ACC112 (cell line): ENCODE measurements at regions not wholly inside any gene's neighbourhood (a gene's known extent, or its start where the extent isn't known, plus 50 kb on each side); places are given as distances from the start of the nearest gene placed in this dataset.
"Not testable (repeated sequence)": the region's sequence is repeated elsewhere in the genome, so short reads cannot be mapped to it uniquely, and the experiment has no call there.

Experiments
- H2AFZ ChIP-seq: fragments of 200-600 bp; sonication (generic); one replicate; pipeline ENCODE4 v1.6.0; 2017; ENCODE audit warnings: antibody characterized with exemption, low read length; ENCODE audit not compliant: unreplicated experiment
- H3K27ac ChIP-seq: fragments of 200-600 bp; sonication (generic); 2 replicates; pipeline ENCODE4 v1.5.1; 2014; ENCODE audit warnings: low read depth, mild to moderate bottlenecking, antibody characterized with exemption, low read length, moderate library complexity
- H3K27me3 ChIP-seq: fragments of 200-600 bp; sonication (generic); 2 replicates; pipeline ENCODE4 v1.6.1; 2014; ENCODE audit warnings: mild to moderate bottlenecking, antibody characterized with exemption, low read length, moderate library complexity, mixed read lengths; ENCODE audit not compliant: insufficient read depth
- H3K36me3 ChIP-seq: fragments of 200-600 bp; sonication (generic); 2 replicates; pipeline ENCODE4 v1.6.1; 2016; ENCODE audit warnings: mild to moderate bottlenecking, antibody characterized with exemption, low read length, moderate library complexity, mixed read lengths; ENCODE audit not compliant: insufficient read depth
- H3K4me1 ChIP-seq: fragments of 200-600 bp; sonication (generic); one replicate; pipeline ENCODE4 v1.6.1; 2016; ENCODE audit warnings: low read length, mixed read lengths; ENCODE audit not compliant: insufficient read depth, unreplicated experiment, control insufficient read depth
- H3K4me3 ChIP-seq: fragments of 200-600 bp; sonication (generic); 2 replicates; pipeline ENCODE4 v1.5.1; 2014; ENCODE audit warnings: mild to moderate bottlenecking, low read depth, low read length
- H3K79me2 ChIP-seq: fragments of 200-600 bp; sonication (generic); one replicate; pipeline ENCODE4 v1.6.0; 2016; ENCODE audit warnings: low read length; ENCODE audit not compliant: control insufficient read depth, unreplicated experiment, insufficient read depth

- H3K4me1 ChIP-seq, H2AFZ ChIP-seq, H3K79me2 ChIP-seq, H3K4me3 ChIP-seq, H3K36me3 ChIP-seq, H3K27me3 ChIP-seq, H3K27ac ChIP-seq: not testable (repeated sequence)
Measured at GRCh38 chr3:157902680-157903079, 203.5 kb downstream of the SHOX2 start.

GRCh38 chr3:157888040-157888439 is 218.2 kb downstream of the SHOX2 start:
- Histone ChIP-seq H3K27me3 (no peaks in the 10 kb centered on the region; the same call in 1 of the 2 replicates), H3K4me3 (no peak overlapping the region), H3K27ac (no peak overlapping the region), H3K36me3 (no peaks in the 10 kb centered on the region), H3K4me1 (no peaks in the 10 kb centered on the region), H3K79me2 (no peaks in the 10 kb centered on the region), H2AFZ (no peak overlapping the region)

- H3K36me3 ChIP-seq: no peaks in the 10 kb centered on the region
- no peaks in the 10 kb centered on the region for H3K4me1 ChIP-seq
- H3K27me3 ChIP-seq: peaks cover 9% of the 10 kb centered on the region; the same call in 1 of the 2 replicates
Measured at GRCh38 chr3:157876556-157876955, 229.7 kb downstream of the SHOX2 start.

GRCh38 chr3:157872902-157873301 is 233.3 kb downstream of the SHOX2 start:
- Histone ChIP-seq H3K36me3 (no peaks in the 10 kb centered on the region), H3K79me2 (no peaks in the 10 kb centered on the region), H3K4me3 (no peak overlapping the region), H2AFZ (no peak overlapping the region), H3K27me3 (peaks cover 7% of the 10 kb centered on the region; the same call in 1 of the 2 replicates), H3K27ac (no peak overlapping the region), H3K4me1 (peaks cover 11% of the 10 kb centered on the region)

More at GRCh38 chr3:157876556-157876955, 229.7 kb downstream of the SHOX2 start:
- no peak overlapping the region for H2AFZ ChIP-seq
- H3K27ac ChIP-seq: no peak overlapping the region
- H3K4me3 ChIP-seq: no peak overlapping the region
- H3K79me2 ChIP-seq: no peaks in the 10 kb centered on the region

- Histone ChIP-seq H3K79me2 (no peaks in the 10 kb centered on the region), H3K27me3 (peaks cover 5% of the 10 kb centered on the region; the same call in 1 of the 2 replicates), H3K4me3 (no peak overlapping the region), H3K27ac (no peak overlapping the region), H3K4me1 (peaks cover 13% of the 10 kb centered on the region), H2AFZ (no peak overlapping the region), H3K36me3 (no peaks in the 10 kb centered on the region)
Measured at GRCh38 chr3:157871838-157872460, 234.3 kb downstream of the SHOX2 start.

GRCh38 chr3:157871248-157871647 is 235.0 kb downstream of the SHOX2 start:
- no peaks in the 10 kb centered on the region for H3K27me3 ChIP-seq
- no peak overlapping the region for H3K4me3 ChIP-seq
- H2AFZ ChIP-seq: no peak overlapping the region
- peaks cover 13% of the 10 kb centered on the region for H3K4me1 ChIP-seq
- no peak overlapping the region for H3K27ac ChIP-seq
- no peaks in the 10 kb centered on the region for H3K36me3 ChIP-seq
- no peaks in the 10 kb centered on the region for H3K79me2 ChIP-seq

- Histone ChIP-seq H3K4me3 (no peak overlapping the region), H2AFZ (no peak overlapping the region), H3K27me3 (no peaks in the 10 kb centered on the region), H3K79me2 (no peaks in the 10 kb centered on the region), H3K27ac (no peak overlapping the region), H3K4me1 (peaks cover 13% of the 10 kb centered on the region), H3K36me3 (no peaks in the 10 kb centered on the region)
Measured at GRCh38 chr3:157868946-157869345, 237.3 kb downstream of the SHOX2 start.

GRCh38 chr3:157868196-157868595 is 238.0 kb downstream of the SHOX2 start:
- no peaks in the 10 kb centered on the region for H3K79me2 ChIP-seq
- no peaks in the 10 kb centered on the region for H3K36me3 ChIP-seq
- no peak overlapping the region for H3K4me3 ChIP-seq
- H2AFZ ChIP-seq: no peak overlapping the region
- H3K4me1 ChIP-seq: peaks cover 13% of the 10 kb centered on the region
- no peak overlapping the region for H3K27ac ChIP-seq
- H3K27me3 ChIP-seq: no peaks in the 10 kb centered on the region

GRCh38 chr3:157865352-157866000 is 240.7 kb downstream of the SHOX2 start:
- Histone ChIP-seq H3K27ac (no peak overlapping the region), H3K4me3 (no peak overlapping the region), H2AFZ (no peak overlapping the region), H3K27me3 (no peaks in the 10 kb centered on the region), H3K79me2 (no peaks in the 10 kb centered on the region), H3K4me1 (peaks cover 13% of the 10 kb centered on the region), H3K36me3 (no peaks in the 10 kb centered on the region)

GRCh38 chr3:157861076-157861765 is 245.0 kb downstream of the SHOX2 start:
- Histone ChIP-seq H3K79me2 (no peaks in the 10 kb centered on the region), H3K4me1 (no peaks in the 10 kb centered on the region), H3K4me3 (no peak overlapping the region), H3K27me3 (no peaks in the 10 kb centered on the region), H2AFZ (no peak overlapping the region), H3K27ac (no peak overlapping the region), H3K36me3 (no peaks in the 10 kb centered on the region)

- Histone ChIP-seq H3K4me3 (no peak overlapping the region), H3K27me3 (no peaks in the 10 kb centered on the region), H3K36me3 (no peaks in the 10 kb centered on the region), H3K27ac (no peak overlapping the region), H3K79me2 (no peaks in the 10 kb centered on the region), H3K4me1 (no peaks in the 10 kb centered on the region), H2AFZ (no peak overlapping the region)
Measured at GRCh38 chr3:157859541-157859940, 246.7 kb downstream of the SHOX2 start.
